Fibroblast of peridontal ligament (primary cell): ENCODE measurements at regions not wholly inside any gene's neighbourhood (a gene's known extent, or its start where the extent isn't known, plus 50 kb on each side); places are given as distances from the start of the nearest gene placed in this dataset.

Experiments used
- DNase-seq: peaks from one replicate; pipeline ENCODE4 v3.0.0-alpha.2; 2010; ENCODE audit errors: extremely low read depth

GRCh38 chr11:123303924-123304323 is 108.9 kb upstream of the CLMP start:
- DNase-seq: no peak

GRCh38 chr11:123302751-123303195 is 107.7 kb upstream of the CLMP start:
- peak; percentile 79 for DNase-seq

GRCh38 chr11:123301696-123302400 is 106.8 kb upstream of the CLMP start:
- peak; percentile 29 for DNase-seq

GRCh38 chr11:123301013-123301591 is 106.1 kb upstream of the CLMP start:
- DNase-seq: peak; percentile 71

- DNase-seq: no peak
These were observed 104.7 kb upstream of the CLMP start for GRCh38 chr11:123299721-123300120.

GRCh38 chr11:123298488-123299447 is 103.7 kb upstream of the CLMP start:
- DNase-seq: no peak

GRCh38 chr11:123292647-123293046 is 97.6 kb upstream of the CLMP start:
- no peak for DNase-seq

GRCh38 chr11:123291201-123291869 is 96.3 kb upstream of the CLMP start:
- no peak for DNase-seq

GRCh38 chr11:123286761-123287160 is 91.7 kb upstream of the CLMP start:
- peak; percentile 38 for DNase-seq

GRCh38 chr11:123286255-123286654 is 91.2 kb upstream of the CLMP start:
- no peak for DNase-seq

GRCh38 chr11:123284454-123284853 is 89.4 kb upstream of the CLMP start:
- DNase-seq: no peak

- no peak for DNase-seq
These were observed 87.5 kb upstream of the CLMP start for GRCh38 chr11:123282597-123282996.

- DNase-seq: no peak
These were observed 78.6 kb upstream of the CLMP start for GRCh38 chr11:123273616-123274015.

- no peak for DNase-seq
These were observed 77.5 kb upstream of the CLMP start for GRCh38 chr11:123272565-123272964.

- no peak for DNase-seq
These were observed 73.1 kb upstream of the CLMP start for GRCh38 chr11:123268156-123268555.

GRCh38 chr11:123265951-123266350 is 70.9 kb upstream of the CLMP start:
- no peak for DNase-seq

- DNase-seq: no peak
These were observed 69.4 kb upstream of the CLMP start for GRCh38 chr11:123264431-123264780.

- peak; percentile 74 for DNase-seq
These were observed 66.5 kb upstream of the CLMP start for GRCh38 chr11:123261345-123262106.

- DNase-seq: peak; percentile 63
These were observed 65.6 kb upstream of the CLMP start for GRCh38 chr11:123260511-123261211.

- DNase-seq: no peak
These were observed 63.8 kb upstream of the CLMP start for GRCh38 chr11:123258877-123259276.

GRCh38 chr11:123257370-123257769 is 62.3 kb upstream of the CLMP start:
- DNase-seq: no peak
